ENCODE measurements at regions not wholly inside any gene's neighbourhood (a gene's known extent, or its start where the extent isn't known, plus 50 kb on each side); places are given as distances from the start of the nearest gene placed in this dataset.
"Not testable (repeated sequence)": the region's sequence is repeated elsewhere in the genome, so short reads cannot be mapped to it uniquely, and the experiment has no call there.

DNA sequence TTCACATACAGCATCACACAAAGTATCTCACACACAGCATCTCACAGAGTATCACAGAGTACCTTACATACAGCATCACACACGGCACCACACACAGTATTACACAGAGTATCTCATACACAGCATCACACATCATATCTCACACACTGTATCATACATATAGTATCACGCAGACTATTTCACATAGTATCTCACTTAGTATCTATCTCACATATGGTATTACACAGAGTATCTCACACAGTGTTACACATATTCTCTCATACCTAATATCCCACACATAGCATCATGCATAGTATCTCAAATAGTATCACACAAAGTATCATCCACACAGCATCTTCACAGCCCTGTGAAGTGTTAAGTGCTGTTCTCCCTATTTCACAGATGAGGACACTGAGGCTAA, 121.5 kb upstream of the RAB4A start:
- no peaks in the 10 kb centered on the region for H4K20me1 ChIP-seq (replicated peaks; ENCODE audit: insufficient read depth)
- H3K9me2 ChIP-seq (ENCODE audit: insufficient read depth): peaks cover 6% of the 10 kb centered on the region
- no peaks in the 10 kb centered on the region for H3K27me3 ChIP-seq (ENCODE audit: insufficient read depth)
- H3K4me2 ChIP-seq: no peak overlapping the region
- peaks cover 12% of the 10 kb centered on the region for H3K27me3 Mint-ChIP-seq (ENCODE audit: insufficient read depth, low read depth, poor library complexity)
- H3K9me3 Mint-ChIP-seq: no peaks in the 10 kb centered on the region
- no peak overlapping the region for H3K4me3 ChIP-seq
- no peak overlapping the region for H3K27ac Mint-ChIP-seq
- ATAC-seq (no peak), DNase-seq (ENCODE audit: low spot score) (no peak)
- 0 out of 2 replicates have a peak, but pooled peaks cover 4% of the 10 kb centered on the region for H3F3A ChIP-seq (replicated peaks; ENCODE audit: low read depth)
- H3K4me1 Mint-ChIP-seq: peaks cover 4% of the 10 kb centered on the region
- no peaks in the 10 kb centered on the region for H3K36me3 Mint-ChIP-seq (ENCODE audit: low read depth)
- no peak overlapping the region for H3K27ac ChIP-seq (ENCODE audit: low read depth)
- no peaks in the 10 kb centered on the region for H3K36me3 ChIP-seq (ENCODE audit: insufficient read depth)
- H2AFZ ChIP-seq: no peak overlapping the region
- TF ChIP-seq POLR2AphosphoS5 (IDR thresholded peaks at IDR 0.05; ENCODE audit: low read depth): no peak
- no peak for TF ChIP-seq REST (IDR thresholded peaks at IDR 0.05; ENCODE audit: unreplicated experiment)
- peaks cover 12% of the 10 kb centered on the region; the same call in 1 of the 2 replicates for H3K4me1 ChIP-seq (ENCODE audit: insufficient read depth)
- no peak overlapping the region for H3K4me3 Mint-ChIP-seq
- H3K79me2 ChIP-seq (replicated peaks; ENCODE audit: insufficient read depth): no peaks in the 10 kb centered on the region

DNA sequence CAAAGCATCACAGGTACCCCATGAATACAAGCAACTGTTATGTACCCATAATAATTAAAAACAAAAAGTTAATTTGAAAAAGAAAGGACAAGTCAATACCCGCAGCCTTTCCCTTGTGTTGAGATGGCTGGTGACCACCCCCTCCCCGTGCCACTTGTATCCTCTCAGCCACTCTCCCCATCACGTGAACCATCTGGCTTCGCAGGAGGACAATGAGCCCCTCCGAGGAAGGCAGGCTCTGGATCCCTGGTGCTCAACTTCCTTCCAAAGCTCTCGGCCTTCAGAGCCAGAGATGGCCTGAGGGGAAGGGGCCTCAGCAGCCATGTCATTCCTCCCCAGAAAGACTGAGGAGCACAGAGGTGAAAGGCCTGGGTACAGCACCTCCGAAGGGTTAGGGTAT, 120.4 kb upstream of the RAB4A start:
- Mint-ChIP-seq H3K4me3 (no peak overlapping the region), H3K4me1 (peaks cover 4% of the 10 kb centered on the region), H3K27ac (no peak overlapping the region), H3K27me3 (ENCODE audit: insufficient read depth, low read depth, poor library complexity) (peaks cover 12% of the 10 kb centered on the region), H3K36me3 (ENCODE audit: low read depth) (no peaks in the 10 kb centered on the region), H3K9me3 (no peaks in the 10 kb centered on the region)
- peaks cover 12% of the 10 kb centered on the region; the same call in 1 of the 2 replicates for H3K4me1 ChIP-seq (ENCODE audit: insufficient read depth)
- peaks cover 4% of the 10 kb centered on the region; the same call in 1 of the 2 replicates for H3K9me2 ChIP-seq (ENCODE audit: insufficient read depth)
- H3K4me2 ChIP-seq: no peak overlapping the region
- H3K4me3 ChIP-seq: no peak overlapping the region
- ATAC-seq (peak; percentile 25), DNase-seq (ENCODE audit: low spot score) (no peak)
- H2AFZ ChIP-seq: no peak overlapping the region
- H3K27me3 ChIP-seq (ENCODE audit: insufficient read depth): no peaks in the 10 kb centered on the region
- H3K36me3 ChIP-seq (ENCODE audit: insufficient read depth): no peaks in the 10 kb centered on the region
- H3K27ac ChIP-seq (ENCODE audit: low read depth): no peak overlapping the region
- no peaks in the 10 kb centered on the region for H4K20me1 ChIP-seq (replicated peaks; ENCODE audit: insufficient read depth)
- no peaks in the 10 kb centered on the region for H3K79me2 ChIP-seq (replicated peaks; ENCODE audit: insufficient read depth)
- TF ChIP-seq, protein P1, sequence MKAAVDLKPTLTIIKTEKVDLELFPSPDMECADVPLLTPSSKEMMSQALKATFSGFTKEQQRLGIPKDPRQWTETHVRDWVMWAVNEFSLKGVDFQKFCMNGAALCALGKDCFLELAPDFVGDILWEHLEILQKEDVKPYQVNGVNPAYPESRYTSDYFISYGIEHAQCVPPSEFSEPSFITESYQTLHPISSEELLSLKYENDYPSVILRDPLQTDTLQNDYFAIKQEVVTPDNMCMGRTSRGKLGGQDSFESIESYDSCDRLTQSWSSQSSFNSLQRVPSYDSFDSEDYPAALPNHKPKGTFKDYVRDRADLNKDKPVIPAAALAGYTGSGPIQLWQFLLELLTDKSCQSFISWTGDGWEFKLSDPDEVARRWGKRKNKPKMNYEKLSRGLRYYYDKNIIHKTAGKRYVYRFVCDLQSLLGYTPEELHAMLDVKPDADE (IDR thresholded peaks at IDR 0.05): no peak
- TF ChIP-seq CREB1 (CRISPR knock-in tag; IDR thresholded peaks at IDR 0.05; ENCODE audit: low read depth): no peak
- TF ChIP-seq, protein P2, sequence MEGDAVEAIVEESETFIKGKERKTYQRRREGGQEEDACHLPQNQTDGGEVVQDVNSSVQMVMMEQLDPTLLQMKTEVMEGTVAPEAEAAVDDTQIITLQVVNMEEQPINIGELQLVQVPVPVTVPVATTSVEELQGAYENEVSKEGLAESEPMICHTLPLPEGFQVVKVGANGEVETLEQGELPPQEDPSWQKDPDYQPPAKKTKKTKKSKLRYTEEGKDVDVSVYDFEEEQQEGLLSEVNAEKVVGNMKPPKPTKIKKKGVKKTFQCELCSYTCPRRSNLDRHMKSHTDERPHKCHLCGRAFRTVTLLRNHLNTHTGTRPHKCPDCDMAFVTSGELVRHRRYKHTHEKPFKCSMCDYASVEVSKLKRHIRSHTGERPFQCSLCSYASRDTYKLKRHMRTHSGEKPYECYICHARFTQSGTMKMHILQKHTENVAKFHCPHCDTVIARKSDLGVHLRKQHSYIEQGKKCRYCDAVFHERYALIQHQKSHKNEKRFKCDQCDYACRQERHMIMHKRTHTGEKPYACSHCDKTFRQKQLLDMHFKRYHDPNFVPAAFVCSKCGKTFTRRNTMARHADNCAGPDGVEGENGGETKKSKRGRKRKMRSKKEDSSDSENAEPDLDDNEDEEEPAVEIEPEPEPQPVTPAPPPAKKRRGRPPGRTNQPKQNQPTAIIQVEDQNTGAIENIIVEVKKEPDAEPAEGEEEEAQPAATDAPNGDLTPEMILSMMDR (conservative IDR thresholded peaks at IDR 0.05; ENCODE audit: low read depth in 2 of 2): no peak
- TF ChIP-seq NANOG (IDR thresholded peaks at IDR 0.05; ENCODE audit: borderline replicate concordance): no peak
- no peak for TF ChIP-seq POLR2AphosphoS5 (IDR thresholded peaks at IDR 0.05; ENCODE audit: low read depth)
- TF ChIP-seq EZH2 (IDR thresholded peaks at IDR 0.05; ENCODE audit: low read depth, unreplicated experiment): no peak
- 0 out of 2 replicates have a peak, but pooled peaks cover 4% of the 10 kb centered on the region for H3F3A ChIP-seq (replicated peaks; ENCODE audit: low read depth)

- not testable (repeated sequence) for H3K36me3 ChIP-seq (ENCODE audit: insufficient read depth); H3K4me2 ChIP-seq; H3K27me3 ChIP-seq (ENCODE audit: insufficient read depth); H3K4me1 Mint-ChIP-seq; H3K4me3 Mint-ChIP-seq; H3F3A ChIP-seq (replicated peaks; ENCODE audit: low read depth); H3K4me3 ChIP-seq; ATAC-seq; H4K20me1 ChIP-seq (replicated peaks; ENCODE audit: insufficient read depth); H3K27me3 Mint-ChIP-seq (ENCODE audit: insufficient read depth, low read depth, poor library complexity); H3K27ac Mint-ChIP-seq; DNase-seq (ENCODE audit: low spot score); H3K79me2 ChIP-seq (replicated peaks; ENCODE audit: insufficient read depth); H3K9me3 Mint-ChIP-seq; H3K27ac ChIP-seq (ENCODE audit: low read depth); H3K36me3 Mint-ChIP-seq (ENCODE audit: low read depth); H2AFZ ChIP-seq; H3K9me2 ChIP-seq (ENCODE audit: insufficient read depth)
- peaks cover 12% of the 10 kb centered on the region; the same call in 1 of the 2 replicates for H3K4me1 ChIP-seq (ENCODE audit: insufficient read depth)
These were observed 119.5 kb upstream of the RAB4A start for GRCh38 chr1:229151412-229151811.

Measured in GM23338 (cell line).